PFSK-1 (cell line): ENCODE measurements at regions not wholly inside any gene's neighbourhood (a gene's known extent, or its start where the extent isn't known, plus 50 kb on each side); places are given as distances from the start of the nearest gene placed in this dataset.

ENCODE experiments used
- FOXP2 ChIP-seq: optimal IDR thresholded peaks from 2 replicates; pipeline ENCODE3; 2011; ENCODE audit warnings: borderline replicate concordance, control low read depth, inconsistent platforms; ENCODE audit not compliant: insufficient read depth; ENCODE audit errors: extremely low read length, extremely low read depth
- REST ChIP-seq, 2 experiments: IDR thresholded peaks; 2 replicates each; pipeline versions ENCODE4 v1.6.1 to v1.8.0; 2011 to 2012; ENCODE audit warnings: low read depth in 2 of 2, low read length in 2 of 2, control low read depth in 1 of 2, inconsistent platforms in 1 of 2, mild to moderate bottlenecking in 1 of 2, moderate library complexity in 1 of 2; ENCODE audit not compliant: insufficient read depth in 1 of 2
- TAF1 ChIP-seq: IDR thresholded peaks from 2 replicates; pipeline ENCODE4 v1.6.1; 2012; ENCODE audit warnings: low read length, control low read depth, borderline replicate concordance; ENCODE audit not compliant: insufficient read depth

GRCh38 chr4:58491620-58492019 is 1381.4 kb upstream of the IGFBP7 start:
- TF ChIP-seq TAF1 (no peak), REST (IDR thresholded peaks at IDR 0.05; ENCODE audit: insufficient read depth in 1 of 2, low read depth in 2 of 2, low read length in 2 of 2) (no peak), FOXP2 (no peak)
